Mesothelial cell of epicardium (in vitro differentiated cells): ENCODE measurements at regions not wholly inside any gene's neighbourhood (a gene's known extent, or its start where the extent isn't known, plus 50 kb on each side); places are given as distances from the start of the nearest gene placed in this dataset.
"Not testable (repeated sequence)": the region's sequence is repeated elsewhere in the genome, so short reads cannot be mapped to it uniquely, and the experiment has no call there.

Experiments used
- DNase-seq, 2 experiments: peaks; one replicate each; pipeline ENCODE4 v3.0.0; 2021; ENCODE audit warnings: low spot score in 2 of 2; ENCODE audit not compliant: unreplicated experiment in 2 of 2
- H3K27ac Mint-ChIP-seq: 2 replicates; pipeline ENCODE4 v1.8.0; 2021; ENCODE audit warnings: mixed read lengths
- H3K27me3 Mint-ChIP-seq: 2 replicates; pipeline ENCODE4 v1.8.0; 2021; ENCODE audit warnings: low read depth, mixed read lengths
- H3K36me3 Mint-ChIP-seq: 2 replicates; pipeline ENCODE4 v1.8.0; 2021; ENCODE audit warnings: mixed read lengths
- H3K4me1 Mint-ChIP-seq: 2 replicates; pipeline ENCODE4 v1.8.0; 2021; ENCODE audit warnings: mixed read lengths
- H3K4me3 Mint-ChIP-seq: 2 replicates; pipeline ENCODE4 v1.8.0; 2021; ENCODE audit warnings: mild to moderate bottlenecking, moderate library complexity, mixed read lengths
- H3K9me3 Mint-ChIP-seq: 2 replicates; pipeline ENCODE4 v1.8.0; 2021; ENCODE audit warnings: mixed read lengths
- CTCF ChIP-seq: fragments of 200-600 bp; sonication (generic); IDR thresholded peaks from one replicate; pipeline ENCODE4 v1.5.0; 2021; ENCODE audit warnings: antibody characterized with exemption; ENCODE audit not compliant: unreplicated experiment

GRCh38 chr10:7108141-7108540 lies 302.7 kb downstream of the SFMBT2 start:
- TF ChIP-seq CTCF: no peak
- Mint-ChIP-seq H3K4me3 (no peak overlapping the region), H3K27ac (no peak overlapping the region), H3K9me3 (peaks cover 16% of the 10 kb centered on the region), H3K36me3 (no peaks in the 10 kb centered on the region), H3K4me1 (no peaks in the 10 kb centered on the region), H3K27me3 (peaks cover 31% of the 10 kb centered on the region)
- no peak for DNase-seq

- TF ChIP-seq CTCF: no peak
- Mint-ChIP-seq H3K27ac (no peak overlapping the region), H3K4me3 (no peak overlapping the region), H3K9me3 (peaks cover 16% of the 10 kb centered on the region), H3K4me1 (no peaks in the 10 kb centered on the region), H3K27me3 (peaks cover 25% of the 10 kb centered on the region), H3K36me3 (no peaks in the 10 kb centered on the region)
- no peak for DNase-seq
Measured at GRCh38 chr10:7107285-7107684, 303.5 kb downstream of the SFMBT2 start.

GRCh38 chr10:7104379-7104778 lies 306.5 kb downstream of the SFMBT2 start:
- Mint-ChIP-seq H3K27me3 (peaks cover 27% of the 10 kb centered on the region), H3K9me3 (peaks cover 13% of the 10 kb centered on the region)
- DNase-seq, H3K36me3 Mint-ChIP-seq, H3K27ac Mint-ChIP-seq, H3K4me3 Mint-ChIP-seq, H3K4me1 Mint-ChIP-seq: not testable (repeated sequence)

GRCh38 chr10:7102557-7103349 lies 308.1 kb downstream of the SFMBT2 start:
- TF ChIP-seq CTCF: no peak
- DNase-seq: no peak
- Mint-ChIP-seq H3K4me1 (no peaks in the 10 kb centered on the region), H3K27ac (no peak overlapping the region), H3K36me3 (no peaks in the 10 kb centered on the region), H3K9me3 (peaks cover 6% of the 10 kb centered on the region), H3K27me3 (peaks cover 27% of the 10 kb centered on the region), H3K4me3 (no peak overlapping the region)

GRCh38 chr10:7102084-7102483 lies 308.8 kb downstream of the SFMBT2 start:
- no peak for TF ChIP-seq CTCF
- H3K4me1 Mint-ChIP-seq: no peaks in the 10 kb centered on the region
- no peaks in the 10 kb centered on the region for H3K36me3 Mint-ChIP-seq
- peaks cover 6% of the 10 kb centered on the region for H3K9me3 Mint-ChIP-seq
- H3K27ac Mint-ChIP-seq: no peak overlapping the region
- no peak overlapping the region for H3K4me3 Mint-ChIP-seq
- no peak for DNase-seq
- H3K27me3 Mint-ChIP-seq: peaks cover 27% of the 10 kb centered on the region

- Mint-ChIP-seq H3K9me3 (peaks cover 6% of the 10 kb centered on the region), H3K36me3 (no peaks in the 10 kb centered on the region), H3K27me3 (peaks cover 28% of the 10 kb centered on the region), H3K27ac (no peak overlapping the region), H3K4me3 (no peak overlapping the region), H3K4me1 (no peaks in the 10 kb centered on the region)
- TF ChIP-seq CTCF: no peak
- DNase-seq: no peak
Measured at GRCh38 chr10:7101451-7101850, 309.4 kb downstream of the SFMBT2 start.
